Prostate gland (tissue), 2 donors: ENCODE measurements at regions not wholly inside any gene's neighbourhood (a gene's known extent, or its start where the extent isn't known, plus 50 kb on each side); places are given as distances from the start of the nearest gene placed in this dataset.

Source experiments
- DNase-seq: peaks from one replicate; pipeline ENCODE4 v3.0.0-alpha.2; 2019; ENCODE audit warnings: low spot score
- H3K27ac ChIP-seq, 2 donors: fragments of 200-600 bp; sonication (generic); 2 replicates each; pipeline ENCODE4 v1.5.1; 2017 to 2019
- H3K27me3 ChIP-seq: fragments of 200-600 bp; sonication (generic); replicated peaks from 2 replicates; pipeline ENCODE4 v1.5.1; 2019; ENCODE audit not compliant: insufficient read depth
- H3K36me3 ChIP-seq, 2 donors: fragments of 200-600 bp; sonication (generic); 1 replicate in 1 of 2; 2 replicates in 1 of 2; pipeline versions ENCODE4 v1.5.1 to v1.8.1; 2017 to 2019
- H3K4me1 ChIP-seq: fragments of 200-600 bp; sonication (generic); replicated peaks from 2 replicates; pipeline ENCODE4 v1.5.1; 2019
- H3K4me3 ChIP-seq, 2 donors: fragments of 200-600 bp; sonication (generic); 2 replicates each; pipeline ENCODE4 v1.5.1; 2017 to 2019
- H3K9me3 ChIP-seq: fragments of 200-600 bp; sonication (generic); 2 replicates; pipeline ENCODE4 v1.5.1; 2017
- POLR2A ChIP-seq: fragments of 450-650 bp; IDR thresholded peaks from one replicate; pipeline ENCODE4 v1.6.1; 2016; ENCODE audit warnings: antibody characterized with exemption, mild to moderate bottlenecking
- POLR2AphosphoS5 ChIP-seq: sonication (generic); formaldehyde crosslinking; IDR thresholded peaks from one replicate; pipeline ENCODE4 v1.6.1; 2017; ENCODE audit warnings: antibody characterized with exemption
- WGBS: methylation state at CpG from one replicate; pipeline ENCODE4 v1.1.5; 2018; 5-methylcytosine and 5-hydroxymethylcytosine counted together
- intact Hi-C: fragments of 100-400 bp; cut with DNase I; formaldehyde crosslinking; loops from one replicate; pipeline ENCODE4 v1.14.2; 2022
- TF ChIP-seq, protein P1 (sequence below), 4 experiments: fragments of 200-600 bp in 2 of 4; fragments of 450-650 bp in 2 of 4; sonication (generic) in 2 of 4; IDR thresholded peaks; 1 replicate in 3 of 4; 2 replicates in 1 of 4; pipeline ENCODE4 v1.5.1; 2016 to 2019; ENCODE audit warnings: antibody characterized with exemption in 4 of 4, mild to moderate bottlenecking in 2 of 4, moderate library complexity in 2 of 4

DNA sequence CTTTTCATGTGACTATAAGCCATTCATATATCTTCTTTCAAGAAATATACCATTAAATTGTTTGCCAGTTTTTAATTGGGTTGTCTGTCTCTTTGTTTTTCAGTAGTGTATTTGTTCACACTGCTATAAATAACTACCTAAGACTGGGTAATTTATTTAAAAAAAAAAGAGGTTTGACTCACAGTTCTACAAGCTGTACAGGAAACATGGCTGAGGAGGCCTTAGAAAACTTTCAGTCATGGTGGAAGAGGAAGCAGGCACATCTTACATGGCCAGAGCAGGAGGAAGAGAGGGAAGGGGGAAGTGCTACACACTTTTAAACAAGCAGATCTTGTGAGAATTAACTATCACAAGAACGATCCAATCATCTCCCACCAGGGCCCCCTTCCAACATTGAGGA, 255.3 kb downstream of the EPM2A start:
- DNase-seq, result no peak
- Histone ChIP-seq H3K36me3 (no peaks in the 10 kb centered on the region), H3K4me1 (no peaks in the 10 kb centered on the region), H3K9me3 (no peaks in the 10 kb centered on the region), H3K27me3 (no peaks in the 10 kb centered on the region), H3K4me3 (no peak overlapping the region), H3K27ac (no peak overlapping the region)
- intact Hi-C loops, result no loop called here
- 87% methylated on average over 1 of the region's 1 CpG for WGBS
- TF ChIP-seq POLR2AphosphoS5 (no peak), POLR2A (no peak)
- TF ChIP-seq, protein P1, sequence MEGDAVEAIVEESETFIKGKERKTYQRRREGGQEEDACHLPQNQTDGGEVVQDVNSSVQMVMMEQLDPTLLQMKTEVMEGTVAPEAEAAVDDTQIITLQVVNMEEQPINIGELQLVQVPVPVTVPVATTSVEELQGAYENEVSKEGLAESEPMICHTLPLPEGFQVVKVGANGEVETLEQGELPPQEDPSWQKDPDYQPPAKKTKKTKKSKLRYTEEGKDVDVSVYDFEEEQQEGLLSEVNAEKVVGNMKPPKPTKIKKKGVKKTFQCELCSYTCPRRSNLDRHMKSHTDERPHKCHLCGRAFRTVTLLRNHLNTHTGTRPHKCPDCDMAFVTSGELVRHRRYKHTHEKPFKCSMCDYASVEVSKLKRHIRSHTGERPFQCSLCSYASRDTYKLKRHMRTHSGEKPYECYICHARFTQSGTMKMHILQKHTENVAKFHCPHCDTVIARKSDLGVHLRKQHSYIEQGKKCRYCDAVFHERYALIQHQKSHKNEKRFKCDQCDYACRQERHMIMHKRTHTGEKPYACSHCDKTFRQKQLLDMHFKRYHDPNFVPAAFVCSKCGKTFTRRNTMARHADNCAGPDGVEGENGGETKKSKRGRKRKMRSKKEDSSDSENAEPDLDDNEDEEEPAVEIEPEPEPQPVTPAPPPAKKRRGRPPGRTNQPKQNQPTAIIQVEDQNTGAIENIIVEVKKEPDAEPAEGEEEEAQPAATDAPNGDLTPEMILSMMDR (IDR thresholded peaks at IDR 0.05), result no peak

GRCh38 chr6:145483191-145483996, 251.9 kb downstream of the EPM2A start:
- 77% methylated on average over 1 of the region's 1 CpG for WGBS
- Histone ChIP-seq H3K27ac (no peak overlapping the region), H3K4me1 (no peaks in the 10 kb centered on the region), H3K4me3 (no peak overlapping the region), H3K27me3 (no peaks in the 10 kb centered on the region), H3K36me3 (no peaks in the 10 kb centered on the region), H3K9me3 (no peaks in the 10 kb centered on the region)
- TF ChIP-seq POLR2AphosphoS5, result no peak
- TF ChIP-seq, protein P1 (IDR thresholded peaks at IDR 0.05), result no peak
- TF ChIP-seq POLR2A, result no peak
- DNase-seq, result no peak
- intact Hi-C loops, result no loop called here

DNA sequence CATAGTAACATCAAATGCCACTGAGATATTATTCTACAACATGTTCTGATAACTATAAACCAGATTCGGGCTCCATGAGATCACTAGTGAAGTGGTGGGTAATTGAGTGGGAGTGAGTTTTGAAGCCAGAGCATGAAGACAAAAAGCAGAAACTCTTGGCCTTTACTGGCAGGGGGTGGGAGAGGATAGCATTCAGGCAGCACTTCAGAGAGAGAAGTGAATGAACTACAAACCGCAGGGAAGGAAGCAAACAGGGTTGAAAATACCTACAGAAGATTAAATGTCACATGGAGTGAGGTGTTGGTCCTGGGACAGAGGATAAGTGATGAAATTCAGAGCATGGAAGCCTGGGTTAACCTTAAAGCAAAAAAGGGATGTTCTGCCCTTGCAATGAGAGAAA, 250.0 kb downstream of the EPM2A start:
- no peaks in the 10 kb centered on the region for H3K9me3 ChIP-seq
- intact Hi-C loops, result no loop called here
- no peak for DNase-seq
- TF ChIP-seq POLR2AphosphoS5 (no peak), POLR2A (no peak)
- TF ChIP-seq, protein P1 (IDR thresholded peaks at IDR 0.05), result no peak
- WGBS, result 72% methylated on average over 2 of the region's 2 CpGs
- no peaks in the 10 kb centered on the region for H3K4me1 ChIP-seq
- H3K36me3 ChIP-seq, result no peaks in the 10 kb centered on the region
- H3K27ac ChIP-seq, result no peak overlapping the region
- no peaks in the 10 kb centered on the region for H3K27me3 ChIP-seq
- H3K4me3 ChIP-seq, result no peak overlapping the region

GRCh38 chr6:145486306-145486705, 249.0 kb downstream of the EPM2A start:
- H3K4me1 ChIP-seq, result no peaks in the 10 kb centered on the region
- H3K9me3 ChIP-seq, result no peaks in the 10 kb centered on the region
- no peaks in the 10 kb centered on the region for H3K27me3 ChIP-seq
- WGBS, result 78% methylated on average over 3 of the region's 3 CpGs
- H3K27ac ChIP-seq, result no peak overlapping the region
- no peak overlapping the region for H3K4me3 ChIP-seq
- no peaks in the 10 kb centered on the region for H3K36me3 ChIP-seq
- DNase-seq, result no peak
- TF ChIP-seq, protein P1 (IDR thresholded peaks at IDR 0.05), result no peak
- TF ChIP-seq POLR2AphosphoS5 (no peak), POLR2A (no peak)
- intact Hi-C loops, result no loop called here

DNA sequence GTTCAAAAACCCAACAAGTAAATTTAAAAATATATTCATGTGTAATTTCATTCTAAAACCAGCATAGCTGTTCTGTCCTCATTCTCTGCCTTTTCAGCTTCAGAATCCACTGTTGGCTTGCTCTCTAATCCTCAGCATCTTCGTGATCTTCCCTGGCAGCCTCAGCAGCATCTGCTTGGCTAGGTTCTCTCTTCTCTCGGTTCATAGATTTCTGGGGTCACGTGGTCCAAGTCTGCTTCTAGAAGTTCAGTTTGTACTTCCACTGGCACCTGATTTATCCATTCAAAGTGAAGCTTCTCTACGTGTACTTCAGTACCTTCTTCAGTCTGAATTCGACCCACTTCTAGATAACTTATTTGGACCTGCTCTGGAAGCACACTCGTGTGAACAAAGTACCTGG, 245.7 kb downstream of the EPM2A start:
- Histone ChIP-seq H3K4me1 (no peaks in the 10 kb centered on the region), H3K36me3 (no peaks in the 10 kb centered on the region), H3K27ac (no peak overlapping the region), H3K4me3 (no peak overlapping the region), H3K9me3 (no peaks in the 10 kb centered on the region), H3K27me3 (no peaks in the 10 kb centered on the region)
- no peak for DNase-seq
- intact Hi-C loops, result no loop called here
- WGBS, result 84% methylated on average over 6 of the region's 6 CpGs
- TF ChIP-seq, protein P1 (IDR thresholded peaks at IDR 0.05), result no peak
- no peak for TF ChIP-seq POLR2A
- TF ChIP-seq POLR2AphosphoS5, result no peak
